ENCODE measurements at regions not wholly inside any gene's neighbourhood (a gene's known extent, or its start where the extent isn't known, plus 50 kb on each side); places are given as distances from the start of the nearest gene placed in this dataset.
"Not testable (repeated sequence)": the region's sequence is repeated elsewhere in the genome, so short reads cannot be mapped to it uniquely, and the experiment has no call there.

DNA sequence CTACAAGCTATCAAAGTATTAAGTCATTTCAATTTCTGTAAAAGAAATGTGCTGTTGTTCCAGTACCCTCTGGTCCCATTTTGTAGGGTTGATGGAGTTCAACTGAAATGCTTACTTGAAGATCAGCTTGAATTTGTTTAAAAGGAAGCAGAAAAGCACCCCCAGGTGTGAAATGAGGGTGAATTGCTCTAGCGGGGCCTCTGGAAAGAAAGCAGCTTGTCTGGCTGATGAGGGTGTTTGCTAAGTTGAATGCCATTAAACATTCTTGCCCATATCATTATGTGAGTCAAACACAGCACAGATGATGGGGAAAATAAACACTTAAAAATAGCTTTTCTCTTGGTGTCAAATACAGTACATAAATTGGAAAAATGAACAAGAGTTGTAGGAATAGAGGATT is 280.3 kb downstream of the RAB38 start:
- DNase-seq (ENCODE audit: low read depth): no peak
- TF ChIP-seq, protein P1, sequence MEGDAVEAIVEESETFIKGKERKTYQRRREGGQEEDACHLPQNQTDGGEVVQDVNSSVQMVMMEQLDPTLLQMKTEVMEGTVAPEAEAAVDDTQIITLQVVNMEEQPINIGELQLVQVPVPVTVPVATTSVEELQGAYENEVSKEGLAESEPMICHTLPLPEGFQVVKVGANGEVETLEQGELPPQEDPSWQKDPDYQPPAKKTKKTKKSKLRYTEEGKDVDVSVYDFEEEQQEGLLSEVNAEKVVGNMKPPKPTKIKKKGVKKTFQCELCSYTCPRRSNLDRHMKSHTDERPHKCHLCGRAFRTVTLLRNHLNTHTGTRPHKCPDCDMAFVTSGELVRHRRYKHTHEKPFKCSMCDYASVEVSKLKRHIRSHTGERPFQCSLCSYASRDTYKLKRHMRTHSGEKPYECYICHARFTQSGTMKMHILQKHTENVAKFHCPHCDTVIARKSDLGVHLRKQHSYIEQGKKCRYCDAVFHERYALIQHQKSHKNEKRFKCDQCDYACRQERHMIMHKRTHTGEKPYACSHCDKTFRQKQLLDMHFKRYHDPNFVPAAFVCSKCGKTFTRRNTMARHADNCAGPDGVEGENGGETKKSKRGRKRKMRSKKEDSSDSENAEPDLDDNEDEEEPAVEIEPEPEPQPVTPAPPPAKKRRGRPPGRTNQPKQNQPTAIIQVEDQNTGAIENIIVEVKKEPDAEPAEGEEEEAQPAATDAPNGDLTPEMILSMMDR (IDR thresholded peaks at IDR 0.05; ENCODE audit: insufficient read depth, low read depth, low read length, missing control alignments): no peak

GRCh38 chr11:87892291-87892690 is 283.0 kb downstream of the RAB38 start:
- no peak for DNase-seq (ENCODE audit: low read depth)
- no peak overlapping the region for H3K4me3 ChIP-seq (ENCODE audit: low read length)
- TF ChIP-seq, protein P1 (IDR thresholded peaks at IDR 0.05; ENCODE audit: insufficient read depth, low read depth, low read length, missing control alignments): no peak

More for the DNA sequence above, 280.3 kb downstream of the RAB38 start:
- H3K4me3 ChIP-seq (ENCODE audit: low read length): no peak overlapping the region

DNA sequence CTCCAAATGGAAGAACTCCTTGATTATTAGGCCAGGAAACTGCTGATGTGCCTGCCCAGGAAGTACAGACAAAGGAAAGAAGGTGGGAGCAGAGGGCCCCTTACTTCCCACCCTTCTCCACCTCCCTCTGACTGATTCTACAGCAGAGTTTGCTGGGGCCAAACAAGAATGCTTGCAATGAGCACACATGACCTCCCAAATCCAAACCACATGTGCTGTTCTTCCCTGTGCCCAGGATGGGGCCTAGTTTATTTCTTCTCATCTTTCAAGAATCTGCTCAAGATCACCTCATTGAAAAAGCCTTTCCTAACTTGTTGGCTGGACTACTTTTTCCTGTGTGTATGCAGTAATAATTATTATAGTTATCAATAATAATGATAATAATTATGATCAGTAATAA is 286.1 kb downstream of the RAB38 start:
- DNase-seq (ENCODE audit: low read depth): no peak
- no peak overlapping the region for H3K4me3 ChIP-seq (ENCODE audit: low read length)

GRCh38 chr11:87885084-87885483 is 290.2 kb downstream of the RAB38 start:
- DNase-seq (ENCODE audit: low read depth): peak; percentile 14

More for the DNA sequence above, 286.1 kb downstream of the RAB38 start:
- TF ChIP-seq, protein P1 (IDR thresholded peaks at IDR 0.05; ENCODE audit: insufficient read depth, low read depth, low read length, missing control alignments): no peak

DNA sequence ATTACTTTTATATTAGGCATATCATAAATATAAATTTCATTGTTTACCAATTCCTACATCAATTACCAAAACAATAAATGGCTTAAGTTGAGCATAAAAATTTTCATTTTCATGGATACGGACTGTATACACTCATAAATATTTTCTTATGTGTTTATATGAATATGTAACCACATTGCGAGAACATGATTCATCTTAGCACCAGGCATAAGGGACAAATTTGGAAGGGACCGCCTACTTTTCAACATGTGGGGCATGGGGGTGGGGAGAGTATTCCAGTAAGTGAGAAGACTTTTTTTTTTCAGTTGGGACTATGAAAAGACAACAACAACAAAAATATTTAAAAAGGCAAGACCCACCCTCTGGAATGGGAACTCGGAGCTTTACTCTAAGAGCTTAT is 296.1 kb downstream of the RAB38 start:
- DNase-seq (ENCODE audit: low read depth): peak; percentile 3
- TF ChIP-seq, protein P1 (IDR thresholded peaks at IDR 0.05; ENCODE audit: insufficient read depth, low read depth, low read length, missing control alignments): no peak
- no peak overlapping the region for H3K4me3 ChIP-seq (ENCODE audit: low read length)

More at GRCh38 chr11:87885084-87885483, 290.2 kb downstream of the RAB38 start:
- H3K4me3 ChIP-seq (ENCODE audit: low read length): not testable (repeated sequence)

- TF ChIP-seq, protein P1 (IDR thresholded peaks at IDR 0.05; ENCODE audit: insufficient read depth, low read depth, low read length, missing control alignments): peak; percentile 63
- H3K4me3 ChIP-seq (ENCODE audit: low read length): no peak overlapping the region
- peak; percentile 66 for DNase-seq (ENCODE audit: low read depth)
Observed at GRCh38 chr11:87878373-87878825, 296.8 kb downstream of the RAB38 start.

DNA sequence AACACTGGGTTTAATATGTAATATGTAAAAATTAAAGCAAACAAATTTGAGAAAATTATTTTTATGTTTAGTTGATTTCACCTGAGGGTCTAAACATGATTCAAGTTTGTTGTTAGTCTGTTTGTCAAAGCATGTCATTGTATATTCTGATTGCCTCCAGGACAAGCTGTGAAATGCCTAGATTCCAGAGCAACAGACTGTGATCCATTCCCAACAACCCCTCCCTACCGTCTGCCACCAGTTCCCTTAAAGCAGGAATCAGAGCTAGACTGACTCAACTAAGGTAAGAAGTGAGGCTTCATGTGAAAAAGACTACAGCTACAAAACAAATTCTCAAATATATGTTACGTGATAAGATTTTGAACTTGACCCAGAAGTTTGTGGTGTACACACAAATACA is 304.2 kb downstream of the RAB38 start:
- H3K4me3 ChIP-seq (ENCODE audit: low read length): no peak overlapping the region
- peak; percentile 27 for DNase-seq (ENCODE audit: low read depth)
- TF ChIP-seq, protein P1 (IDR thresholded peaks at IDR 0.05; ENCODE audit: insufficient read depth, low read depth, low read length, missing control alignments): no peak
